HEK293 (cell line): ENCODE measurements at regions not wholly inside any gene's neighbourhood (a gene's known extent, or its start where the extent isn't known, plus 50 kb on each side); places are given as distances from the start of the nearest gene placed in this dataset.

Experiments used
- BCL11A ChIP-seq: fragments of 450-650 bp; formaldehyde crosslinking; IDR thresholded peaks from 2 replicates; pipeline ENCODE4 v1.5.1; 2016; ENCODE audit warnings: low read depth, missing biosample characterization, missing genetic modification characterization
- PRDM1 ChIP-seq: fragments of 450-650 bp; formaldehyde crosslinking; IDR thresholded peaks from 2 replicates; pipeline ENCODE4; 2016; ENCODE audit warnings: missing biosample characterization, missing genetic modification characterization
- YY1 ChIP-seq: fragments of 450-650 bp; formaldehyde crosslinking; IDR thresholded peaks from 2 replicates; pipeline ENCODE4 v1.5.1; 2018; ENCODE audit warnings: missing biosample characterization, missing genetic modification characterization
- ZNF138 ChIP-seq: fragments of 450-650 bp; formaldehyde crosslinking; IDR thresholded peaks from 2 replicates; pipeline ENCODE4 v1.5.1; 2016; ENCODE audit warnings: missing biosample characterization, missing genetic modification characterization, borderline replicate concordance
- ZNF274 ChIP-seq, 2 experiments: fragments of 200-500 bp in 1 of 2; fragments of 450-650 bp in 1 of 2; sonication (Bioruptor generic) in 1 of 2; formaldehyde crosslinking in 1 of 2; IDR thresholded peaks; 2 replicates each; pipeline versions ENCODE4 v1.5.1 to v1.6.1; 2014 to 2016; ENCODE audit warnings: borderline replicate concordance in 1 of 2, inconsistent platforms in 1 of 2, low read length in 1 of 2, missing biosample characterization in 1 of 2, missing genetic modification characterization in 1 of 2
- ZNF423 ChIP-seq: fragments of 450-650 bp; formaldehyde crosslinking; IDR thresholded peaks from 2 replicates; pipeline ENCODE4 v1.5.1; 2016; ENCODE audit warnings: missing biosample characterization, missing genetic modification characterization
- ZNF600 ChIP-seq: fragments of 450-650 bp; formaldehyde crosslinking; IDR thresholded peaks from 2 replicates; pipeline ENCODE4 v1.5.1; 2016; ENCODE audit warnings: missing biosample characterization, missing genetic modification characterization
- TF ChIP-seq, protein P1 (sequence below): fragments of 450-650 bp; formaldehyde crosslinking; IDR thresholded peaks from 2 replicates; pipeline ENCODE4 v1.5.1; 2016; ENCODE audit warnings: missing biosample characterization, missing genetic modification characterization
- TF ChIP-seq, protein P2 (sequence below): fragments of 450-650 bp; formaldehyde crosslinking; IDR thresholded peaks from 2 replicates; pipeline ENCODE4 v1.5.1; 2016; ENCODE audit warnings: missing biosample characterization, missing genetic modification characterization
- TF ChIP-seq, protein P3 (sequence below): fragments of 450-650 bp; formaldehyde crosslinking; IDR thresholded peaks from 2 replicates; pipeline ENCODE4 v1.5.1; 2016; ENCODE audit warnings: missing biosample characterization, missing genetic modification characterization
- TF ChIP-seq, protein P4 (sequence below): fragments of 450-650 bp; formaldehyde crosslinking; IDR thresholded peaks from 2 replicates; pipeline ENCODE4 v1.5.1; 2016; ENCODE audit warnings: missing biosample characterization, missing genetic modification characterization
- TF ChIP-seq, protein P5 (sequence below): sonication (generic); formaldehyde crosslinking; IDR thresholded peaks from 2 replicates; pipeline ENCODE4 v1.8.1; 2022; ENCODE audit warnings: mild to moderate bottlenecking, moderate library complexity, missing genetic modification reagents
- TF ChIP-seq, protein P6 (sequence below): fragments of 450-650 bp; formaldehyde crosslinking; IDR thresholded peaks from 2 replicates; pipeline ENCODE4 v1.5.1; 2016; ENCODE audit warnings: missing biosample characterization, missing genetic modification characterization

DNA sequence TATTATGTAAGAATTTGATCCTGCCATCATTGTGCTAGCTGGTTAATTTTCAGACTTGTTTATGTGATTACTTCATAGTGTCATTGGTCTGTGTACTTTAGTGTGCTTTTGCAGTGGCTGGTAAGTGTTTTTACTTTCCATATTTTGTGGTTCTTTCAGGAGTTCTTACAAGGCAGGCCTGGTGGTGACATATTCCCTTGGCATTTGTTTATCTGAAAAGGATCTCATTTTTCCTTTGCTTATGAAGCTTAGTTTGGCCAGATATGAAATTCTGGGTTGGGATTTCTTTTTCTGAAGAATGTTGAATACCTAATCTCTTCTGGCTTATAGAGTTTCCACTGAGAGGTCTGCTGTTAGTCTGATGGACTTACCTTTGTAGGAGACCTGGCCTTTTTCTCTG is 72.8 kb upstream of the MC4R start:
- TF ChIP-seq ZNF138 (tag by site-specific recombination) (no peak), ZNF274 (IDR thresholded peaks at IDR 0.05; ENCODE audit: low read length) (no peak), ZNF274 (tag by site-specific recombination; IDR thresholded peaks at IDR 0.05; ENCODE audit: borderline replicate concordance) (no peak), YY1 (no peak), PRDM1 (tag by site-specific recombination) (no peak), ZNF423 (no peak), ZNF600 (tag by site-specific recombination) (no peak), BCL11A (no peak)
- TF ChIP-seq, protein P1, sequence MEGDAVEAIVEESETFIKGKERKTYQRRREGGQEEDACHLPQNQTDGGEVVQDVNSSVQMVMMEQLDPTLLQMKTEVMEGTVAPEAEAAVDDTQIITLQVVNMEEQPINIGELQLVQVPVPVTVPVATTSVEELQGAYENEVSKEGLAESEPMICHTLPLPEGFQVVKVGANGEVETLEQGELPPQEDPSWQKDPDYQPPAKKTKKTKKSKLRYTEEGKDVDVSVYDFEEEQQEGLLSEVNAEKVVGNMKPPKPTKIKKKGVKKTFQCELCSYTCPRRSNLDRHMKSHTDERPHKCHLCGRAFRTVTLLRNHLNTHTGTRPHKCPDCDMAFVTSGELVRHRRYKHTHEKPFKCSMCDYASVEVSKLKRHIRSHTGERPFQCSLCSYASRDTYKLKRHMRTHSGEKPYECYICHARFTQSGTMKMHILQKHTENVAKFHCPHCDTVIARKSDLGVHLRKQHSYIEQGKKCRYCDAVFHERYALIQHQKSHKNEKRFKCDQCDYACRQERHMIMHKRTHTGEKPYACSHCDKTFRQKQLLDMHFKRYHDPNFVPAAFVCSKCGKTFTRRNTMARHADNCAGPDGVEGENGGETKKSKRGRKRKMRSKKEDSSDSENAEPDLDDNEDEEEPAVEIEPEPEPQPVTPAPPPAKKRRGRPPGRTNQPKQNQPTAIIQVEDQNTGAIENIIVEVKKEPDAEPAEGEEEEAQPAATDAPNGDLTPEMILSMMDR (tag by site-specific recombination): no peak
- TF ChIP-seq, protein P2, sequence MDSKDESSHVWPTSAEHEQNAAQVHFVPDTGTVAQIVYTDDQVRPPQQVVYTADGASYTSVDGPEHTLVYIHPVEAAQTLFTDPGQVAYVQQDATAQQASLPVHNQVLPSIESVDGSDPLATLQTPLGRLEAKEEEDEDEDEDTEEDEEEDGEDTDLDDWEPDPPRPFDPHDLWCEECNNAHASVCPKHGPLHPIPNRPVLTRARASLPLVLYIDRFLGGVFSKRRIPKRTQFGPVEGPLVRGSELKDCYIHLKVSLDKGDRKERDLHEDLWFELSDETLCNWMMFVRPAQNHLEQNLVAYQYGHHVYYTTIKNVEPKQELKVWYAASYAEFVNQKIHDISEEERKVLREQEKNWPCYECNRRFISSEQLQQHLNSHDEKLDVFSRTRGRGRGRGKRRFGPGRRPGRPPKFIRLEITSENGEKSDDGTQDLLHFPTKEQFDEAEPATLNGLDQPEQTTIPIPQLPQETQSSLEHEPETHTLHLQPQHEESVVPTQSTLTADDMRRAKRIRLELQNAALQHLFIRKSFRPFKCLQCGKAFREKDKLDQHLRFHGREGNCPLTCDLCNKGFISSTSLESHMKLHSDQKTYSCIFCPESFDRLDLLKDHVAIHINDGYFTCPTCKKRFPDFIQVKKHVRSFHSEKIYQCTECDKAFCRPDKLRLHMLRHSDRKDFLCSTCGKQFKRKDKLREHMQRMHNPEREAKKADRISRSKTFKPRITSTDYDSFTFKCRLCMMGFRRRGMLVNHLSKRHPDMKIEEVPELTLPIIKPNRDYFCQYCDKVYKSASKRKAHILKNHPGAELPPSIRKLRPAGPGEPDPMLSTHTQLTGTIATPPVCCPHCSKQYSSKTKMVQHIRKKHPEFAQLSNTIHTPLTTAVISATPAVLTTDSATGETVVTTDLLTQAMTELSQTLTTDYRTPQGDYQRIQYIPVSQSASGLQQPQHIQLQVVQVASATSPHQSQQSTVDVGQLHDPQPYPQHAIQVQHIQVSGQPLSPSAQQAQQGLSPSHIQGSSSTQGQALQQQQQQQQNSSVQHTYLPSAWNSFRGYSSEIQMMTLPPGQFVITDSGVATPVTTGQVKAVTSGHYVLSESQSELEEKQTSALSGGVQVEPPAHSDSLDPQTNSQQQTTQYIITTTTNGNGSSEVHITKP: no peak
- TF ChIP-seq, protein P3, sequence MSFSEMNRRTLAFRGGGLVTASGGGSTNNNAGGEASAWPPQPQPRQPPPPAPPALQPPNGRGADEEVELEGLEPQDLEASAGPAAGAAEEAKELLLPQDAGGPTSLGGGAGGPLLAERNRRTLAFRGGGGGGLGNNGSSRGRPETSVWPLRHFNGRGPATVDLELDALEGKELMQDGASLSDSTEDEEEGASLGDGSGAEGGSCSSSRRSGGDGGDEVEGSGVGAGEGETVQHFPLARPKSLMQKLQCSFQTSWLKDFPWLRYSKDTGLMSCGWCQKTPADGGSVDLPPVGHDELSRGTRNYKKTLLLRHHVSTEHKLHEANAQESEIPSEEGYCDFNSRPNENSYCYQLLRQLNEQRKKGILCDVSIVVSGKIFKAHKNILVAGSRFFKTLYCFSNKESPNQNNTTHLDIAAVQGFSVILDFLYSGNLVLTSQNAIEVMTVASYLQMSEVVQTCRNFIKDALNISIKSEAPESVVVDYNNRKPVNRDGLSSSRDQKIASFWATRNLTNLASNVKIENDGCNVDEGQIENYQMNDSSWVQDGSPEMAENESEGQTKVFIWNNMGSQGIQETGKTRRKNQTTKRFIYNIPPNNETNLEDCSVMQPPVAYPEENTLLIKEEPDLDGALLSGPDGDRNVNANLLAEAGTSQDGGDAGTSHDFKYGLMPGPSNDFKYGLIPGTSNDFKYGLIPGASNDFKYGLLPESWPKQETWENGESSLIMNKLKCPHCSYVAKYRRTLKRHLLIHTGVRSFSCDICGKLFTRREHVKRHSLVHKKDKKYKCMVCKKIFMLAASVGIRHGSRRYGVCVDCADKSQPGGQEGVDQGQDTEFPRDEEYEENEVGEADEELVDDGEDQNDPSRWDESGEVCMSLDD (tag by site-specific recombination): no peak
- TF ChIP-seq, protein P4, sequence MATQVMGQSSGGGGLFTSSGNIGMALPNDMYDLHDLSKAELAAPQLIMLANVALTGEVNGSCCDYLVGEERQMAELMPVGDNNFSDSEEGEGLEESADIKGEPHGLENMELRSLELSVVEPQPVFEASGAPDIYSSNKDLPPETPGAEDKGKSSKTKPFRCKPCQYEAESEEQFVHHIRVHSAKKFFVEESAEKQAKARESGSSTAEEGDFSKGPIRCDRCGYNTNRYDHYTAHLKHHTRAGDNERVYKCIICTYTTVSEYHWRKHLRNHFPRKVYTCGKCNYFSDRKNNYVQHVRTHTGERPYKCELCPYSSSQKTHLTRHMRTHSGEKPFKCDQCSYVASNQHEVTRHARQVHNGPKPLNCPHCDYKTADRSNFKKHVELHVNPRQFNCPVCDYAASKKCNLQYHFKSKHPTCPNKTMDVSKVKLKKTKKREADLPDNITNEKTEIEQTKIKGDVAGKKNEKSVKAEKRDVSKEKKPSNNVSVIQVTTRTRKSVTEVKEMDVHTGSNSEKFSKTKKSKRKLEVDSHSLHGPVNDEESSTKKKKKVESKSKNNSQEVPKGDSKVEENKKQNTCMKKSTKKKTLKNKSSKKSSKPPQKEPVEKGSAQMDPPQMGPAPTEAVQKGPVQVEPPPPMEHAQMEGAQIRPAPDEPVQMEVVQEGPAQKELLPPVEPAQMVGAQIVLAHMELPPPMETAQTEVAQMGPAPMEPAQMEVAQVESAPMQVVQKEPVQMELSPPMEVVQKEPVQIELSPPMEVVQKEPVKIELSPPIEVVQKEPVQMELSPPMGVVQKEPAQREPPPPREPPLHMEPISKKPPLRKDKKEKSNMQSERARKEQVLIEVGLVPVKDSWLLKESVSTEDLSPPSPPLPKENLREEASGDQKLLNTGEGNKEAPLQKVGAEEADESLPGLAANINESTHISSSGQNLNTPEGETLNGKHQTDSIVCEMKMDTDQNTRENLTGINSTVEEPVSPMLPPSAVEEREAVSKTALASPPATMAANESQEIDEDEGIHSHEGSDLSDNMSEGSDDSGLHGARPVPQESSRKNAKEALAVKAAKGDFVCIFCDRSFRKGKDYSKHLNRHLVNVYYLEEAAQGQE: no peak
- TF ChIP-seq, protein P5, sequence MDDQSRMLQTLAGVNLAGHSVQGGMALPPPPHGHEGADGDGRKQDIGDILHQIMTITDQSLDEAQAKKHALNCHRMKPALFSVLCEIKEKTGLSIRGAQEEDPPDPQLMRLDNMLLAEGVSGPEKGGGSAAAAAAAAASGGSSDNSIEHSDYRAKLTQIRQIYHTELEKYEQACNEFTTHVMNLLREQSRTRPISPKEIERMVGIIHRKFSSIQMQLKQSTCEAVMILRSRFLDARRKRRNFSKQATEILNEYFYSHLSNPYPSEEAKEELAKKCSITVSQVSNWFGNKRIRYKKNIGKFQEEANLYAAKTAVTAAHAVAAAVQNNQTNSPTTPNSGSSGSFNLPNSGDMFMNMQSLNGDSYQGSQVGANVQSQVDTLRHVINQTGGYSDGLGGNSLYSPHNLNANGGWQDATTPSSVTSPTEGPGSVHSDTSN (CRISPR knock-in tag): no peak
- TF ChIP-seq, protein P6, sequence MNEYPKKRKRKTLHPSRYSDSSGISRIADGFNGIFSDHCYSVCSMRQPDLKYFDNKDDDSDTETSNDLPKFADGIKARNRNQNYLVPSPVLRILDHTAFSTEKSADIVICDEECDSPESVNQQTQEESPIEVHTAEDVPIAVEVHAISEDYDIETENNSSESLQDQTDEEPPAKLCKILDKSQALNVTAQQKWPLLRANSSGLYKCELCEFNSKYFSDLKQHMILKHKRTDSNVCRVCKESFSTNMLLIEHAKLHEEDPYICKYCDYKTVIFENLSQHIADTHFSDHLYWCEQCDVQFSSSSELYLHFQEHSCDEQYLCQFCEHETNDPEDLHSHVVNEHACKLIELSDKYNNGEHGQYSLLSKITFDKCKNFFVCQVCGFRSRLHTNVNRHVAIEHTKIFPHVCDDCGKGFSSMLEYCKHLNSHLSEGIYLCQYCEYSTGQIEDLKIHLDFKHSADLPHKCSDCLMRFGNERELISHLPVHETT: no peak
